Activated effector memory CD4-positive, alpha-beta T cell treated with anti-CD3 and anti-CD28 coated beads, Interleukin-2, amount 50 U/mL, for 16 hours (primary cell): ENCODE measurements at regions not wholly inside any gene's neighbourhood (a gene's known extent, or its start where the extent isn't known, plus 50 kb on each side); places are given as distances from the start of the nearest gene placed in this dataset.
A peak's percentile ranks its signal among the peaks of the same experiment; 100 is the strongest.
"Not testable (repeated sequence)": the region's sequence is repeated elsewhere in the genome, so short reads cannot be mapped to it uniquely, and the experiment has no call there.

Experiments used
- DNase-seq: peaks from one replicate; pipeline ENCODE4 v3.0.0-alpha.2; 2020

DNA sequence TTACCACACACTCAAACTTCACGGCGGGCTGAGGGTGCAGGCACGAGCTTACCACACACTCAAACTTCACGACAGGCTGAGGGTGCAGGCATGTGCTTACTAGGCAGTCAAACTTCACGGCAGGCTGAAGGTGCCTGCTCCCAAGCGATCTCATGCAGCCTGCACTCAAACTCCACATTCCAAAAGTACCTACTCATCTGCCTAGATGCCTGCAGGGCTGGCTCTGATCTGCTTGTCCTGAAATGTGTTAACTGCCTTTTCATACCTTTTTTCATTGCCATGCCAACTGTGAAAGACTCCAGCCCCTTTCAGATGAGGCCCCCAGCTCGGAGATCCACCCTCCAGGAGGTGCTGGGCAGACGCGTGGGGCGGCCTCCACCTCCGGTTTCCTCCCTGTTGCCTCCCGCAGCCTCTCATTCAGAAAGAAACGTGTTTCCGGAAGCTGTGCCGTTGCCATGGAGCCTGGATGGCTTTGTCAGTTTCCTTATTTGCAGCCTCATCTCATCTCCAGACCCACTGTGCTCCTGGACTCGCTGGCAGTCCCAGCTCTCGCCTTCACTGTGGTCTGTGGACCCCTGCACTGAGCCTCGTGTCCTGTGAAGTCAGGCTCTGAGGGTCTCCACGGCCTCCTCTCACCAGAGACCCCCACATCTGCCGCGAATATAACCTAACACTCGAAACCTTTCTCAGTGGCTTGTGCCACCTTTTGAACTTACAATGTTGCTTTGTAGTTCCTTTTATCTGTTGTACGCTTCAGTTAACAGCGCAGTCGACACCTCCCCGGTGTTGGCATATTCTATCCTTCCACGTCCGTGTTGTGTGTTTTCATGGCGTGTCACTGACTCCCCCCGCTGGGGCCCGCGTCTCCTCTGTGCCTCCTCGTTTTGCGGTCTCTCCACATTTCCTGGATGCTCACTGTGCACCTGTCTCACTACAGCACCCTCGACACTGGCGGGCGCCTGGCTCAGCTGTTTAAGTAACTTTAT lies 106.1 kb upstream of the ALKAL2 start:
- peak; percentile 86 for DNase-seq

DNA sequence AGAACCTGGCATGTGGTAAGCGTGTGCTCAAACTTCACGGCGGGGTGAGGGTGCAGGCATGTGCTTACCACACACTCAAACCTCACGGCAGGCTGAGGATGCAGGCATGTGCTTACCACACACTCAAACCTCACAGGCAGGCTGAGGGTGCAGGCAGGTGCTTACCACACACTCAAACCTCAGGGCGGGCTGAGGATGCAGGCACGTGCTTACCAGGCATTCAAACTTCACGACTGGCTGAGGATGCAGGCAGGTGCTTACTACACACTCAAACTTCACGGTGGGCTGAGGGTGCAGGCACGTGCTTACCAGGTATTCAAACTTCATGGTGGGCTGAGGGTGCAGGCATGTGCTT lies 105.0 kb upstream of the ALKAL2 start:
- no peak for DNase-seq

DNA sequence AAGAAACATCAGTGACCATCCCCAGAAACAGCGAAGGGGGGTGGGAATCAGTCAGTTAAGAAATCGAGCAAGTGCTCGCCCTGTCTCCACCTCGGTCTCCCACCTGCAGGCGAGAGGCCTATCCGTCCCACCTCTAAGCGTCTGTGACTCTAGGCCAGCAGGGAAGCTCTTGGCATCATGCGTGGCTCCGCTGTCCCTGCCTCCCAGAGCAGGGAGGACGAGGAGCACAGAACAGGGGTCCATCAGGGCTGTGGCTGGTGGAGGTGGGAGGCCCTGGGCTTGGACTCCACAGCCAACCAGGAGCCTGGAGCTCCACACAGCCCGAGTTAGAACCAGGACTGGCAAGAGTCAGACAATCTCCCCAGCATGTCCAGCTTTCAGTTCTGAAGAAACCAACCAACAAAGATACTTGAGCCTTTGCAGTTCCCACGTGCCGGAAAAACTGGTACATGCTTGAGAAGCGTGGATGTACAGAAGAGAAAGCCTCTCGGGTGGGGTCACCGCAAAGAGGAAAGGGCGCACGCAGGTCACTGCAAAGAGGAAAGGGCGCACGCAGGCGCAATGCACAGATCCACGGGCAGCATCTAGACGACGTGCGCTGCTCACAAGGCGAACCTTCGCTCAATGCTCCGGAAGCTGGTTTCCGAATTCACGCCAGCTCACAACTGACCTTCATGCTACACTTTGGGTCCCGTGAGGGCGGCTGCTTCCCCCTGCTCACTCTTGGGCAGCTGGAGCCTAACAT lies 104.5 kb upstream of the ALKAL2 start:
- no peak for DNase-seq

DNA sequence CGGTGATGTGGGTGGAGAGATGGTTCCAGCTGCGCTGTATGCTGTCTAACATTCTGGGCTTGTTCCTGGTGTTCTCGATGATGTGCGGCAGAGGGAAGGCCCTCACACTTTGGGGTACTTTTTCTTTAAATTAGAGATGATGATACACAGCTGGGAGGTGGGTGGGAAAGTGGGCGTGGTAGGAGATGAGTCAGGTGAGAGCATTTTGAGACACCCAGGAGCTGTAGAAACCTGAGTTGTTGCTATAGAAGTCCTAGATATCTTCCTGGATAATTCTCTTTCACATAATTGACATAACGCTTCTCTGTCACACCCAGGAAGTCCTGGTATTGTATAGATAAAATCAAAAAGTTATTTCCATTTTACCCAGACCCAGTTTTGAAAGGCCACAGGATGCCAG lies 103.8 kb upstream of the ALKAL2 start:
- DNase-seq, result no peak

DNA sequence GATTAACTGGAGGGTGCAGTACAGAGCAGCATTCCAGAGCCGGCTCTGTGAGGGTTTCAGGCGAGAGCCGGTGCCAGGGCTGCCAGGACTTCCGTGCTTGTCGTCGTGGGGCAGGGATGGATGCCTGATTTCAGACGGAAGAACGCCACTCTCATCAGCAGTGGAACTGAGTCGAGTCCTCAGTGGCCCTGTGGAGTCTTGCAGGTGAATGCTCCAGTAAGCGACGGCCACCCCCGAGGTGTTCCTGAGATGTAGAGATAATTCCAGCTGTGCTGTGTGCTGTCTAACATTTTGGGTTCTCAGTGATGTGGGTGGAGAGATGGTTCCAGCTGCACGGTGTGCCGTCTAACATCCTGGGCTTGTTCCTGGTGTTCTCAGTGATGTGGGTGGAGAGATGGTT lies 103.1 kb upstream of the ALKAL2 start:
- DNase-seq, result no peak

DNA sequence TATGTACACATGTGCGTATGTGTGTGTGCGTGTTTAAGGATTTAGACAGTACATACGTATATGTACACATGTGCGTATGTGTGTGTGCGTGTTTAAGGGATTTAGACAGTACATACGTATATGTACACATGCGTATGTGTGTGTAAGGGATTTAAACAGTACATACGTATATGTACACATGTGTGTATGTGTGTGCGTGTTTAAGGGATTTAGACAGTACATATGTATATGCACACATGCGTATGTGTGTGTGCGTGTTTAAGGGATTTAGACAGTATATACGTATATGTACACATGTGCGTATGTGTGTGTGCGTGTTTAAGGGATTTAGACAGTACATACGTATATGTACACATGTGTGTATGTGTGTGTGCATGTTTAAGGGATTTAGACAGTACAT lies 102.1 kb upstream of the ALKAL2 start:
- DNase-seq, result not testable (repeated sequence)

DNA sequence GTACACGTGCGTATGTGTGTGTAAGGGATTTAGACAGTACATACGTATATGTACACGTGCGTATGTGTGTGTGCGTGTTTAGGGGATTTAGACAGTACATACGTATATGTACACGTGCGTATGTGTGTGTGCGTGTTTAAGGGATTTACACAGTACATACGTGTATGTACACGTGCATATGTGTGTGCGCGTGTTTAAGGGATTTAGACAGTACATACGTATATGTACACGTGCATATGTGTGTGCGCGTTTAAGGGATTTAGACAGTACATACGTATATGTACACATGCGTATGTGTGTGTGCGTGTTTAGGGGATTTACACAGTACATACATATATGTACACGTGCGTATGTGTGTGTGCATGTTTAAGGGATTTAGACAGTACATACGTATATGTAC lies 100.9 kb upstream of the ALKAL2 start:
- not testable (repeated sequence) for DNase-seq

DNA sequence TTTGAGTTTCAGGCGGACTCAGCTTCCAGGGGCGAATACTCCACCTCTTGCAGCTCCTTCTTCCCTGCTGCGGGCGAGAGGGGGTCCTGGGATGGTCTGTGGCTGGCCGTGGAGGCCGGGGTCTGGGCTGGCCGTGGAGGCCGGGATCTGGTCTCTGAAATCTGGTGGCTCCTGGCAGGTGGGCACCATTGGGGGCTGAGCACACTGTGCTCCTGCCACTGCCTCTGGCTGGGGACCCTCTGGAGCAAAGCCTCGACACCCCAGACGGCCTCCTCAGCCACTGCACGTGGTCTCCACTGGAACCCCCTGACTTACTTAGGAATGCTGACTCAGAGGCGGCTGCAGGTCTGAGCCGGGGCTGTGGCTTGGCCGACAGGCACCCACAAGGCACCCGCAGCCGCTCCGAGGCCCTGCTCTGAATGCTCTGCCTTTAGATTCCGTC lies 100.1 kb upstream of the ALKAL2 start:
- no peak for DNase-seq

DNA sequence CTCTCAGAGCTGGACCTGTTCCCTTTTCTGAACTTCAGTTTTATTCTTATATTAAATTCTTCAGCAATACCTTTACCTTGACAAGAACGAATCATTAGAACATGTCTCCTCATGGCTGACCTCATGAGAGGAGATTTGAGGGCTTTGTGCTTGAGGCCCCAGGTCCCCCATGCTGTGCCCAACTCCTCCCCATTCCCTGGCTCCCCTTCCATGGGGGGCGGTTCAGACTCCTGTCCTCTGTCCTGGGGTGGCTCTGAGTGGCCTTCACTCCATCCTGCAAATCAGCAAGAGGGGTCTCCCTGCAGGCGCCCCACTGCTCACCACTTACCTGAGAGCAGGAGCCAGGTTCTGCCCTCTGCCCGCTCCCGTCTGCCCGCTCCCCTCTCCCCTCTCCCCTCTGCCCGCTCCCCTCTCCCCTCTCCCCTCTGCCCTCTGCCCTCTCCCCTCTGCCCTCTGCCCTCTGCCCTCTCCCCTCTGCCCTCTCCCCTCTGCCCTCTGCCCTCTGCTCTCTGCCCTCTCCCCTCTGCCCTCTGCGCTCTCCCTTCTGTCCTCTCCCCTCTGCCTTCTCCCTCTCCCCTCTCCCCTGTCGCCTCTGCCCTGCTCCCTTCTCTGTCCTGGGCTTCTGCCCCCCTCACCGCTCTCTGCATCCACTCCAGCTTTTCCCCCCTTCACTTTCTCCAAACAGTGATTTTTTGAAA lies 98.7 kb upstream of the ALKAL2 start:
- DNase-seq, result no peak

DNA sequence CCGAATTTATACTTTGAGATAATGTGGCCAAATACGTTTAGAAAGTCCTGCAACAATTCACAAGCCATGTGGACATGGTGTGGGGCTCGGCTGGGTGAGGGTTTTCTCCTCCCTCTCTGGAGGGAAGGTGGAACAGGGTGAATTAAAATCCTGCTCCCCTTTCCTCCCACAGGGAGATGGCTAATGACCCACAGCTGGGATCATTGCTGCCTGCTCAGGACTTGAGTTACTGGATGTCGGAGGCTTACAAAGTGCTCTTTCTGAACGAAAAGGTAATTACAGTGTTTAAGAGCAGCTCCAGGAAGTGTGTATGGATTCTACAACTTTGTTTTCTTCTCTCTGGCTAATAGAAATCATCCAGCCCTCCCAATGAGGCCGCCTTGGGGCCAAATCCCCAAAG lies 97.9 kb upstream of the ALKAL2 start:
- no peak for DNase-seq

DNA sequence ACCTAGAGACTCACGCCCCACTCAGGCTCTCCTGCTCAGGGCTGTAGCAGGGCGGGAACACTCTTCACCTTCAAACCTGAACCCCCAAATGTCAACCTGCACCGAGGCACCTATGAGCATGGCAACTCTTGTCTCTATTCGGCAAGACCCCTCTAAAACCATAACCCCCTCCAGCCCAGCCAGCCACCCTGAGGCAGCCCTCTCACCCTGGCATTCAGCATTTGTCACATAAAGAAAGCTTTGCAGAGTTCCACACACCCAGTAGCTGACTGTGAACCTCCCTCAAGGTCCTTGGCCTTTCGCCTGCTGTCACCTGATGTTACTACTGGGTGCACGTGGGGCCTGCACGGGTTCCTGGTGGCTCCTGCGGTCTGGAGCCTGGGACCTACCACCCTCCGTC lies 97.2 kb upstream of the ALKAL2 start:
- no peak for DNase-seq

DNA sequence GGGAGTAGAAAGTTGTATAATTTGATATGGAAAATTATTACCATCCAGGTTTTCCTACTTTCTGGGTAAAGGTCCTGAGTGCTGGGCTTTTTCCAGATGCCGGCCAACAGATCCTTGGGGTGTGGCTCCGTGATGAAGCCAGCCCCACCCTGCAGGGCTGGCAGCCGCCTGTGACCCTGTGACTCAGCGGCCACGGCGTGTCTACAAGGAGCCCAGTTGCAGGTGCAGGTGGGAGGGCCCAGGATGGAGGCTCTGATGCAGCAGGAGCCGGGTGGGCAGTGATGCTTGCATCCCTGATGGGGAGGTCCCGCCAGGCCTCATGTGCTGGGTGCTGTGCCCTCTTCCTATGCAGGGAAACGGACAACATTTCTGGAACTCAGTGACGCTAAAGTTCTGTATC lies 96.0 kb upstream of the ALKAL2 start:
- no peak for DNase-seq

DNA sequence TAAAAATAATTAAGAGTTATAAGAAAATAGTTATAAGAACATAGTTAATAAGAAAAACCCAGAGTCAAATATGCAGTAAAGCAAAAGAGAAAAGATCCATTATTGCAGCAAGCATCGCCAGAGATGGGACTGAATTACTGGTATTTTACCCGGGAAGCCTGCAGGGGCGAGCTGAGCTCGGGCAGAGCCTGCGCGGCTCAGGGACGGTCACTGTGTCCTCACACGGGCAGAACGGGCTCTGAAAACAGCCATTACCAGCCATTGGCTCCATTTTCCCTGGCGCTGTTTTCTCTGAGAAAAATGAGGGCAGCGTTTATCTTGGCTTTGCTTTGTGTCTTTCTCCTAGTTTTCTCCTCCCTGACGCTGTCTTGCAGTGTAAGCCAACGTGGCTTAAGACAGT lies 95.3 kb upstream of the ALKAL2 start:
- DNase-seq, result no peak

DNA sequence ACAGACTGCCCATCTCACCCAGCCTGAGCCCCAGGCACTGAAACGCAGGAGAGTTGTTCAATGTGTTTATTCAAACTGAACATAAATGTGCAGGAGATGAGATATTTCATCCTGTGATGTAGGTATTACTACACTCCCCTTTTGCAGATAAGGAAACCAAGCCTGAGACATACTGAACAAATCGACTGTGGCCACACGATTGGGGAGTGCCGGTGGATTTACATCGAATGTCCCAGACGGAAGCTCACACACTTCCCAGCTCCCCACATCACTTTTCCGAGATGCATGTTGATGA lies 94.8 kb upstream of the ALKAL2 start:
- DNase-seq, result no peak

DNA sequence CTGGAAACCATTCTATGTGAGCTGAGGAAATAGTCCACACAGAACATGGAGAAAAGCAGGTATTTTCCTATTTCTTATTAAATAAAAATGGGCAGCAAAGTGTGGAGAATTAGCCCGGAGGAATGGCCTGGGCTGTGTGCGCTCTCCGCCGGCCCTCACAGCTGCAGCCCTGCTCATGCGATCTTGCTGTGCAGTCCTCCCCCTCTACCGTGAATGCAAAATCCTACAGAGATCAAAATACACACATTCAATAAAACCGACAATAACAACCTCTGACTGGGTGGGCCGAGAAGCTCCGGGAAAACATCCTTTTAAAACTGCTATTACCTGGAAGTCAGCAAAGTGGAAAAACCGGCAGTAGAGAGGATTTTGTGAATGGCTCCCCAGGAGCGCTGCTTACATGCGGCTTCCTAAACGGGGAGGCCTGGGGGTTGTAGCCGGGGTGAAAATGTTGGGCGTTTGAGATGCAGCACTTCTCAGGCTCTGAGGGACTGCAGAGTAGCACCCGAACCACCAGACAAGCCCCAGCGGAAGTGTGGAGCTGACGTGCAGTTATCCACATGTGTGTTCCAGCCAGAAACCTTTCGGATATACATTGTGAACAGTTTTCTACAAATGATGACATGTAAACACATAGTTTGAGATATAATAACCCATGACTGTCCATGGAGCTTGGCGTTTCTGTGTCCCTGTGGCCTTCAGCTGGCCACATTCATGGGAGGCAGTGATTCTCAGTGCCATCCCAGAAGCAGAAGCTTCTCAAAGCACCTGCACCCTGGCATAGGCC lies 94.2 kb upstream of the ALKAL2 start:
- DNase-seq, result no peak

DNA sequence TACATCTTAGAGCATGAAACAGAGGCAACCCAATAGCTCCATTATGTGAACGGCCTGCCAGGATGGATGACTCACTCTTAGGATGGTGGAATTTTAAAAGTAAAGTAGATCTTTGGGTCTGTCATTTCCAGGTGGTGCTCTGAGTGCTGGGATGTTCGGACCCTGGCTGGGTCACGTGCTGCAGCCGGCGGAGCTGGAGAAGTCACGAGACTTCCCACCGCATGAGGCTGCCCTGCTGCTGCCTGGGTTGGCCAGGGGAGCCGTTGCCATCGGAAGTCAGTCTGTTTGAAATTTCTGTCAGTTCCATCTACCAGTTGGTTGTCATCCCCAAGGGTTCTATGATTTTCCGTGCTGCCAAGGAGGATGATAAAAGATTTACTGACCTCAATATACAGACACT lies 93.3 kb upstream of the ALKAL2 start:
- DNase-seq, result no peak

DNA sequence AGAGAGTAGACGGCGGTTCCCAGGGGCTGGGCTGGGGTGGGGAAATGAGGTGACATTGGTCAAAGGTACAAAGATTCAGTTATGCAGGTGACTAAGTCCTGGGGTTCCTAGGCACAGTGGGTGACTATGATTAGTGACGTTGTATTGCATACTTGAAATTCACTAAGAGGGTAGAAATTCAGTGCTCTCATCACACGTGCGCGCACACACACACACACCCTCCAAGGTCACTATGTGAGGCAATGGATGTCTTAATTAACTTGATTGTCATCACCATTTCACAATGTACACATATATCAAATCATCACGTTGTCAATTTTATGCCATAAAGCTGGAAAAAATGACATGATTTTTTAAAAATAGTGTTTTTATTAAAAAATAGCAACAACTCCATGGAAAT lies 92.9 kb upstream of the ALKAL2 start:
- DNase-seq, result no peak

DNA sequence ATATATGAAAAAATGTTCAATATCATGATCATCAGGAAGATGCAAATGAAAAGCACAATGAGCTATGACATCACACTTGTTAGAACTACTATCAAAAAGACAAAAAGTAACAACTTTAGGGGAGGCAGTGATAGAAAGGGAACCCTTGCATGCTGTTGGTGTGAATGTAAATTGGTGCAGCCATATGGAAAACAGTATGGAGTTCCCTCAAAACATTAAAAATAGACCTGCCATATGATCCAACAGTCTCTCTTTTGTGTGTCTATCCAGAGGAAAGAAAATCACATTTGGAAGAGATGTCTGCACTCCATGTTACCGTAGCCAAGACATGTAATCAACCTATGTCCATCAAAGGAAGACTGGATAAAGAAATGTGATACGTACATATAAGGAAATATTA lies 92.3 kb upstream of the ALKAL2 start:
- no peak for DNase-seq

DNA sequence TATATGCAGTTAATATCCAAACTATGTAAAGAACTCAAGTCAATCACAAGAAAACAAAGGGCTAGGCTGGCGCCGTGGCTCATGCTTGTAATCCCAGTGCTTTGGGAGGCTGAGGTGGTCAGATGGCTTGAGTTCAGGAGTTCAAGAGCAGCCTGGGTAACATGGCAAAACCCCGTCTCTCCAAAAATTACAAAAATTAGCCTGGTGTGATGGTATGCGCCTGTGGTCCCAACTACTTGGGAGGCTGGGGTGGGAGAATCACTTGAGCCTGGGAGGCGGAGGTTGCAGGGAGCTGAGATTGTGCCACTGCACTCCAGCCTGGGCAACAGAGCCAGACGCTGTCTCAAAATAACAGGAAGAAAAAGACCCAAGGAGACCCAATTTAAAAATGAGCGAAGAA lies 91.9 kb upstream of the ALKAL2 start:
- no peak for DNase-seq

DNA sequence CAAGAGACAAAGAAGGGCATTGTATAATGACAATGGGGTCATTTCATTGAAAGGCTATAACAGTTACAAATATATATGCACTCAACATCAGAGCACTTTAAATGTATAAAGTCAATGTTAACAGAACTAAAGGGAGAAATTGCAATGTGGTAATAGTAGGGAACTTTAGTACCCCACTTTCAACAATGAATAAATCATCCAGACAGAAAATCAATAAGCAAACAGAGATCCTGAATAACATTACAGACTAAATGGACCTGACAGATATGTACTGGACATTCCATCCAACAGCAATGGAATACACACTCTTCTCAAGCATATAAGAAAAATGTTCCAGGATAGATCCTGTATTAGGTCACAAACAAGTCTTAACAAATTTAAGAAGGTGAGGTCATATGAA lies 90.5 kb upstream of the ALKAL2 start:
- no peak for DNase-seq

DNA sequence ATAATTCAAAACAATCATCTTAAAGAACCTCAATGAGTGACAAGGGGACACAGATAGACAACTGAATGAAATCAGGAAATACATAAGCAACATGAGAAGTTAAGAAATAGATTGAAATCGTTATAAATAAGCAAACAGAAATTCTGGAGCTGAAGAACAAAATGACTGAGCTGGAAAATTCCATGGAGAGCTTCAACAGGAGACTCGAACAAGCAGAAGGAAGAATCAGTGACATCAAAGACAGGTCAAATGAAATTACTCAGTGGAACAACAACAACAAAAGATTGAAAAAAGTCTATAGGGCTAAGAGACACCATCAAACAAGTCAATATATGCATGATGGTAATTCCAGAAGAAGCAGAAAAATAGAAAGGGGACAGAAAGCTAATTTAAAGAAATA lies 89.5 kb upstream of the ALKAL2 start:
- no peak for DNase-seq

DNA sequence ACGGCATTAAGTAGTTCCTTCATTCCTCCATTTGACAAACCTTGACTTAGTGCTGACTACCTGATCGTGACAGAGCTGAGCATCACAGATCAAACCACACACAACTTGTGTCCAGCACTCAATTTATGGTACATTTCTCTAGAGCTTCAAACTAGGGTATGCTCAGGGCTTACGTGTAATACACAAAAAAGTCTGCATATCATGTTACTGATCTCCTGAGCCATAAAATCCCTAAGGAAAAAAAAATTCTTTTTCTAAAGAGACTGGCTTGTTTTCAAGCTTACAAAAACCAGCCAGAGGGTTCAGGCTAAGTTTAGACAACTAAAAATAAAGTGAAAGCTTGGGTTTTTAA lies 88.0 kb upstream of the ALKAL2 start:
- no peak for DNase-seq

DNA sequence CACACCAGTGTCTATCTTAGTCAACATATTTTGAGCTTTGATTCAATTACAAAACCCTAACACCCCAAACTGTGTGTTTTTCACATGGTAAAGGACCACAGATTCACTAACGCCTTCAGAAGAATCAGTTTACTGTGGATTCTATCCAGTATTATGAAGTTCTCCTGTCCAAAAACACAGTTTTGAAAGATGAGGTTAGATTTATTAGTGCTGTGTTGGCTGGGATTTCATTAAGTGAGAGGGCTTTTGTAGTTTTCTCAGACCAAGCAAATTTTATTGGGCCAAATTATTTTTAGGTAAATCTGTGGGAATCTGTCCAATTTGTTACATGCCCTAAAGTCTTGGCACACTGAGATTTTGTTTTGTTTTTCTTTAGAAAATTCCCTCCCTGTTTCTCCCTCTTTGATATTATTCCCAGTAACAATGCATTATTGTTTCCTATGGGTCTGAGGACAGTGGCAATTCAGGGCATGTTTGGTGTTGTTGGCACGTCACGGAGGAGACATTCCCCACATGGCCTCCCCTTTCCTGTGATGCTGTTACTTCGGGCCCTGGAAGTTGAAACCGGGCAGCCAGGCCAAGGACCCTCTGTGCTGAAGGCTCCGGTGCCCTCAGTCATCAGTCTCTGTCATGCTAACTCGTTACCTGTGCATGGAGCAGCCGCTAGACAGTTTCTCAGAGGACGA lies 87.5 kb upstream of the ALKAL2 start:
- DNase-seq, result no peak
